ENCODE measurements at regions not wholly inside any gene's neighbourhood (a gene's known extent, or its start where the extent isn't known, plus 50 kb on each side); places are given as distances from the start of the nearest gene placed in this dataset.
"Not testable (repeated sequence)": the region's sequence is repeated elsewhere in the genome, so short reads cannot be mapped to it uniquely, and the experiment has no call there.

DNA sequence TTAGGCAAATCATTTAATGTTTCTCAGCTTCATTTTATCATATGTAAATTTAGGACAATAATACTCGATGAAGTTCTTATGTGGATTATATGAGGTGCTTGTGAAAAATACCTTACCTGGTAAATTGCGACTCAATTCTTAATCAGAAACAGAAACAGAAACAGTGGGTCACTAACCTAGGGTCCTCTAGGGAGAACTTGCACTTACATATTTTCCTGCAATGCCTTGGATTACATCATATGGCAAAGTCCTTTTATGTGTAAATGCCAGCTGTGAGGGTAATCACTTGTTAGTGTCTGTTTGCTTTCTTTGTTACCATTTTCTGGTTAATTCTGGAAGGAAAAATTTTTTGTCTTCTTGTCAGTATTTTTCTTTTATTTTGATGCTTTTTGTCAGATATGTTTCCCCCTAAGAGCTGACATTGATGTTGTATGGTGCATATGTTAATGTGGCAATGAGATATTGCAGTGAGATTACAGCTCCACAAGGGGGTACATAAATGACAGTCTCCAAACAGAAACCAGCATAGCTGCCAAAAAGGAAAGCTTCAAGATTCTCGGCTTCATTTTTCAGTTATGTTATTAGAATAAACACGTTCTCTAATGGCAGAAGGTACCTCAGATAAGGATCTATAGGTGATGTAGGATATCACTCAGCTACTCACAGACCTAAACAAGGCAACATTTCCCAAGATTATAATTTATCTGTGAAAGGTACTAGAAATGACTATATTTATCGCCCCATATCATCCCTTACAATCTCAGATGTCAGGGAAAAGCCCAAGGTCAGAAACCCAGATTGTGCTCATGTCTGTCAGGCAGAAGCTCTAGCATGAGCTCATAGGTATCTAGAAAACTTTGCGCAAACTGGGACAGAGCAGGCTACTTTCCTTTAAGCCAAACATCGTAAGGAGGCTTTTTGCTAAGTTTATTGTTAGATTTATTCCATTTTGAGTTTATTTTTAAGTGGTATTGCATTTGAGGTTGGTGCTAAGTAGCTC is 119.9 kb downstream of the FASLG start:
- TF ChIP-seq, protein P1, sequence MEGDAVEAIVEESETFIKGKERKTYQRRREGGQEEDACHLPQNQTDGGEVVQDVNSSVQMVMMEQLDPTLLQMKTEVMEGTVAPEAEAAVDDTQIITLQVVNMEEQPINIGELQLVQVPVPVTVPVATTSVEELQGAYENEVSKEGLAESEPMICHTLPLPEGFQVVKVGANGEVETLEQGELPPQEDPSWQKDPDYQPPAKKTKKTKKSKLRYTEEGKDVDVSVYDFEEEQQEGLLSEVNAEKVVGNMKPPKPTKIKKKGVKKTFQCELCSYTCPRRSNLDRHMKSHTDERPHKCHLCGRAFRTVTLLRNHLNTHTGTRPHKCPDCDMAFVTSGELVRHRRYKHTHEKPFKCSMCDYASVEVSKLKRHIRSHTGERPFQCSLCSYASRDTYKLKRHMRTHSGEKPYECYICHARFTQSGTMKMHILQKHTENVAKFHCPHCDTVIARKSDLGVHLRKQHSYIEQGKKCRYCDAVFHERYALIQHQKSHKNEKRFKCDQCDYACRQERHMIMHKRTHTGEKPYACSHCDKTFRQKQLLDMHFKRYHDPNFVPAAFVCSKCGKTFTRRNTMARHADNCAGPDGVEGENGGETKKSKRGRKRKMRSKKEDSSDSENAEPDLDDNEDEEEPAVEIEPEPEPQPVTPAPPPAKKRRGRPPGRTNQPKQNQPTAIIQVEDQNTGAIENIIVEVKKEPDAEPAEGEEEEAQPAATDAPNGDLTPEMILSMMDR (IDR thresholded peaks at IDR 0.05; ENCODE audit: low read depth, low read length), result no peak

DNA sequence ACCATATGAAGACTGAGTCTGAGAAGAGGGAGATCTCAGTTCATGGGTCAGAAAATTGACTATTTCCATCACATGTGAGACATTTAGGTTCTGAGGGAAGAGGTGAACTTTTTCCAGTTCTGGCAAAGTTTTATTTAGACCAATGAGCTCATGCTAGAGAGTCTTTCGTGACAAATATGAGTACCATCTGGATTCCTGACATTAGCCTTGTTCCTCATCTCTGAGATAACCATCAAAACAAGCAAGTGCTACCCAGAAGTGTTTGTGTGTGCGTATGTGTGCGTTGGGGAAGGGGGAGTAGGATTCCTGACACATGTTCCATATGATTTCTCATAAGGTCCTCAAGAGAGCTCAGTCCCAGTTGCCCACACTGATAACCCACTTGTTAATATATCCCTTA is 120.6 kb downstream of the FASLG start:
- H3K4me3 ChIP-seq (ENCODE audit: low read depth, low read length), result no peak overlapping the region
- TF ChIP-seq, protein P1 (IDR thresholded peaks at IDR 0.05; ENCODE audit: low read depth, low read length), result no peak

More for the DNA sequence above, 119.9 kb downstream of the FASLG start:
- no peak overlapping the region for H3K4me3 ChIP-seq (ENCODE audit: low read depth, low read length)

DNA sequence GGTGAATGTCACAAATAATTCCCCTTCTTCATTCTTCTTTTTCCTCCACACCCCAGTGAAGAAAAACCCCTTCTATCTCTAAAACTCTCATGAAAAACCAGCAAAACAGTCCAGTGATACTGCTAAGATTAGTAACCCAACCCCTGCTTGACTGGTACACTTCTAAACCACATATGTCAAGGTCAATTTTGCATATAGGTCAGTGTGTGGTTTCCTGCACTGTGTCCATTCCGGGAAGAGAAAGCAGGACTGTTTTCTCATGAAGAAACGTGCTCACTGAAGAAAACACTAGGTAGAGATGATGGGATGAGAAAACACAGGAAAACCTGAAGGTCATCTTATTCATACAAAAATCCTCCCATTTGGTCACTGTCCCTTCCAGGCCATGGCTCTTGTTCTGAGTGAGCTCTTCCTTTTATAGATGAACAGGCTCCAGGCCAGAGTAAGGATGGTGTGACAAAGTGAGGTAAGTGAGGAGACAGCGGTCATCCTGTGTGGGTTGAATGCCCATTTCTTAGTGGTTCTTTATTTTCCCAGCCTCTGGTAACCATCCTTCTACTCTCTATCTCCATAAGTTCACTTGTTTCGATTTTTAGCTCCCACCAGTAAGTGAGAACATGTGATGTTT is 122.7 kb downstream of the FASLG start:
- no peak overlapping the region for H3K4me3 ChIP-seq (ENCODE audit: low read depth, low read length)
- TF ChIP-seq, protein P1 (IDR thresholded peaks at IDR 0.05; ENCODE audit: low read depth, low read length), result no peak

DNA sequence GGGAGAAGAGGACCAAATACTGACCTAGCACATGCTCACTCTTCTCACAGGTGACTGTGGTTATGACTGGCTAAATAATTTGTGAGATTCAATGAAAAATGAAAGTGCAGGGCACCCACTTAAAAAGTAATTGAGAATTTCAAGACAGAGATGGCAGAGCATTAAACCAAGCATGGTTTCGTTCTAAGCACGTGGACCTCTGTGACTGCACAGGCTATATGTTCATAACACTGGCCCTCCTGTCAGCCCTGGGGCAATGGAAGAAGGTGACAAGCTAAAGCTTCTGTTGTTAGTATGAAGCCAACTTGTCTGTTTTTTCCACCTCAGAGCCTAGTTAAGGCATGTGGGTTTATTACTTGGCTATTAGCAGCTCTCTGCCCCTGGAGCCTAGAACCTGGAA is 130.9 kb downstream of the FASLG start:
- TF ChIP-seq, protein P1 (IDR thresholded peaks at IDR 0.05; ENCODE audit: low read depth, low read length), result no peak
- H3K4me3 ChIP-seq (ENCODE audit: low read depth, low read length), result no peak overlapping the region

DNA sequence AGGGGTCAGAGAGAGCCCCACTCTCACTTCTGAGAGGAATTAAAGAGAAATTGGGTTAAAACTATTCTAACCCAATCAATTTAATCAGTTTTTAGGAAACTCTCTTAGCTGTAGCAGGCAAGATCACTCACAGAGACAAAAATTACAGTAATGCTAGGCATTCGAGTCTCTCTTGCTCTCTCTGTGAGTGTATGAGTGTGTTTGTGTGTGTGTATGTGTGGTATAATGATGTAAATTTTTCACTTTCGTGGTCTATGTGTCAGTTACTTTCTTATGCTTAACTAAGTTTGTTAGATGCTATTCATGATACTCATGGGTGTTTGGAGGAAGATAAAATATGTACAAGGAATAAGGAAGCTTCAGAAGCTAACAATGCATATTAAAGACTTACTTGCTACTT is 131.3 kb downstream of the FASLG start:
- H3K4me3 ChIP-seq (ENCODE audit: low read depth, low read length), result no peak overlapping the region
- TF ChIP-seq, protein P1 (IDR thresholded peaks at IDR 0.05; ENCODE audit: low read depth, low read length), result no peak

DNA sequence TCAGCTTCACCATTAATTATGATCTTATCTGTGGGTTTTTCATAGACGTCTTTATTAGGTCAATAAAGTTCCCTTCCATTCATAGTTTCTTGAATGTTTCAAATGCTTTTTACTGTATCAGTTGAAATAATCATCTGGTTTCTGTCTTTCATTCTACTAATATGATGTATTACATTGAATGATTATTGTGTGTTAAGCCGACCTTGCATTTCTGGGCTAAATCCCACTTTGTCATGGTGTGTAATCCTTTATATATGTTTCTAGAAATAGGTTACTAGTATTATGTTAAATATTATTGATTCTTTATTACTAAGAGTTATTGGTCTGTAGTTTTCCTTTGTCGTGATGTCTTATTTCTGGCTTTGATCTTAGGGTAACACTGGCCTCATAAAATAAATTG is 134.9 kb downstream of the FASLG start:
- TF ChIP-seq, protein P1 (IDR thresholded peaks at IDR 0.05; ENCODE audit: low read depth, low read length), result no peak
- no peak overlapping the region for H3K4me3 ChIP-seq (ENCODE audit: low read depth, low read length)

DNA sequence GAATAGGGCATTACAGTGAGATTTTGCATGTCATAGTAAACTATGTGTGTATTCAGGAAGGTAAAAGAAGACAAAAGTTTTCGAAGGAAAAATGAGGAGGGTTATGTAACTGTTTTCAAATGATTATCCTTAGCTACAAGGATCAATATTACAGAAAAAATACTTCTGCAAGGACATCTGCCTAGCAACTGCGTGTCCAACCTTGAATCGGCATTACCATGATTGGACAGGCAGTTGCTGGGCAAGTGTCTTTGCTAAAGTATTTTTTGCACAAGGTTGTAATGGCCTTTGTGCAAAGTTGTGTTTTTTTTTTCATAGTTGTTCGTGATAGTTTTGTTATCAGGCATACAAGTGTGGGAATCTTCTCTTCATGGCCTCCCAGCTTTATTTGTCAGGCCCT is 136.8 kb downstream of the FASLG start:
- no peak overlapping the region for H3K4me3 ChIP-seq (ENCODE audit: low read depth, low read length)
- TF ChIP-seq, protein P1 (IDR thresholded peaks at IDR 0.05; ENCODE audit: low read depth, low read length), result no peak

DNA sequence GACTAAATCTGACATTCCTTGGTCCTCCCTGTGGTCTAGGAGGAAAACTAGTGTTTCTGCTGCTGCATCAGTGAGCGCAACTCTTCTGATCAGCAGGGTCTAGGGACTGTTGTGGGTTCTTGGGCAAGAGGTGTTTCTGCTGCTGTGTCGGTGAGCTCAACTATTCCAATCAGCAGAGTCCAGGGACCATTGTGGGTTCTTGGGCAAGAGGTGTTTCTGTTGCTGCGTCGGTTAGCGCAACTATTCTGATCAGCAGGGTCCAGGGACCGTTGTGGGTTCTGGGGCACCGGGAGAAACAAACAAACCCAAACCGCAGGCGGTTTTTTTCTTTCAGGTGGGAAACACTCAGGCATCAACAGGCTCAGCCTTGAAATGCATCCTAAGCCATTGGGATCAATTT is 140.9 kb downstream of the FASLG start:
- not testable (repeated sequence) for H3K4me3 ChIP-seq (ENCODE audit: low read depth, low read length)
